NCI-H345 treated with DMSO at 0.1 percent for 48 hours (cell line): ENCODE measurements at regions not wholly inside any gene's neighbourhood (a gene's known extent, or its start where the extent isn't known, plus 50 kb on each side); places are given as distances from the start of the nearest gene placed in this dataset.
"Not testable (repeated sequence)": the region's sequence is repeated elsewhere in the genome, so short reads cannot be mapped to it uniquely, and the experiment has no call there.

Experiments used
- DNase-seq: peaks from one replicate; lab custom pipeline; 2025; ENCODE audit not compliant: unreplicated experiment; lab: John Stamatoyannopoulos, UW

DNA sequence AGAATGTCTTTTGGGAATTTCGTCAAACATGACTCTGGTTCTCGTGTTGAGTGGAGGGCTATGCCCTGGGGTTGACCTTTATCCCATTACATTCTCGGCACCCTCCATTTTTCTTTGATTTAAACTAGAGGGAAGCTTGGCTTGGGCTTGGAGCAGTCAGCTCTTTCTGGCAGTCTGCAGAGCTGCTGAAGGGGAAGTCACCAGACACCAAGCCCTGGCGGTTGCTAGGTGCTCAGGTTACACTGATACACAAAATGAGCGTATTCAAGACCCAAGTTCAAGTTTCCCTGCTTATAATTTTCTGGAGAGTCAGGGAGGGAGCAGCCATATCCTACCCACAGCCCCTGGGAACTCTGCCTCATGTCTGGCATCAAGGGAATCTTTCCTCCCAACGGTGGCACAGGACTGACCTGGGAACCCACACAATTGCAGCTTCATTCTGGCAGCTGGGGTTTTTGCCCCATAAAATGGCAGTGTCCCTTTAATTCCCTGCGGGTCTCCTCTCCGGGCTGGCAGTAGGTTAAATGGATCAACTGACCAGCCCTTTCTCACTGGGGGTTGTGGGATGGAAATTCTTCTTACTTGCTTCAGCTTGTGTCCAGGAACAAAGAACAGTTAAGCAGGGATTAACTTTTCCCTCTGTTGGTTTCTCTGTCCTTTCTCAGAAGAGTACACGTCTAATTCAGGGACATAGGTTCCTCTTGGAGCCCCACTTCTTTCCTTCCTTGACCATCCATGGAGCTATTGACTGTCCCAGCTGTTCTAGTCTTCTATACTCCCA lies 110.0 kb upstream of the DLG1 start:
- no peak for DNase-seq

DNA sequence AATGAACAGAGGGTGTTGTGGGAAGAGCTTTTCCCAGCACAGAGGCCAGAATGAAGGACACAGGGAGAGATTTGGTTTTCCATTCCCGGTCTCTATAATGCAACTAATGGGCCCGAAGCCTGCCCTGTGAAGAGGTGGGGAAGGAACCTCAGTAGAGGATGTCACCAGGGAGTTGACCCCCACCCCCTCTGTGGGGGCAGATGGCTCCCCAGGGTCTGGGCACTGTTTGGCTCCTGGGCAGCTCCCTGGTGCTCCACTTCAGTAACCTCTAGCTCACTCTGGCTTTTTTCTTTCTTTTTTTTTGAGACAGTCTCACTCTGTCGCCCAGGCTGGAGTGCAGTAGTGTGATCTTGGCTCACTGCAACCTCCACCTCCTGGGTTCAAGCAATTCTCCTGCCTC lies 109.1 kb upstream of the DLG1 start:
- no peak for DNase-seq

- DNase-seq = no peak
Measured at GRCh38 chr3:197407053-197407452, 108.6 kb upstream of the DLG1 start.

GRCh38 chr3:197406266-197406665 lies 107.9 kb upstream of the DLG1 start:
- DNase-seq = no peak

DNA sequence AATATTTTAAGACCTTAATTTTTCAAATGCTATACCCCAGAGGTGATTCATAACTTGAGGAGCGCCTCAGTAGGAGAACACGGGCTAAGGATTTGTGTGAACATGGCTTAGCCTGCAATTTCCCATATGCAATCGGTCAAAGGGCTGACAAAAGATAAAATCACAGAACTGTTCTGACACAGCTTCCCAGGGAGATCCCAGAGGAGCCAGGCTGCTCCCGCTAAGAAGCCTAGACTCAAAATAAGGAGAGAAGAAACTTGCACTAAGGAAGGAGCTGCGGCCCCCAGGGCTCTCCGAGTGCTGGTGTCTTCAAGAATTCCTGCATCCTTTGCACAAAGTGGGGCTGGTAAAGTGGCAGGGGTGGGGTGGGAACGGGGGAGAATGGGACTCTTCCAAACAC lies 106.3 kb upstream of the DLG1 start:
- DNase-seq = no peak

DNA sequence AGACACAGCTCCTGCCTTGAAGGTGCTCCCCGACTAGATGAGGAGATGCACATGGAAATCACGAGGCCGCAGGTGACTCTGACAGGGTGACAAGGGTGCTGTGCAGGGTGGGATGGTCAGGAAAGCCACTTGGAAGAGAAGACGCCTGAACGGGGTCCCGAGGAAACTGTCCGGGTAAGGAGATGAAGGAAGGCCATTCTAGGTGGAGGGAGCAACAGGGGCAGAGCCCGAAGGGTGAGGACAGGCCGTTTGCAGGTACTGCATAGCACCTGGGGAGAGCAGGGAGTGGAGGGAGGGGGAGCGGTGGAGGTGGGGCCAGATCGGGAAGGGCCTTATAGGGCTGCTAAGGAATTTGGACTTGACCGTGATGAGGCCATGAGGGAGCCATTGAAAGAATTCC lies 105.6 kb upstream of the DLG1 start:
- no peak for DNase-seq

GRCh38 chr3:197402401-197402800 lies 104.0 kb upstream of the DLG1 start:
- DNase-seq = not testable (repeated sequence)

DNA sequence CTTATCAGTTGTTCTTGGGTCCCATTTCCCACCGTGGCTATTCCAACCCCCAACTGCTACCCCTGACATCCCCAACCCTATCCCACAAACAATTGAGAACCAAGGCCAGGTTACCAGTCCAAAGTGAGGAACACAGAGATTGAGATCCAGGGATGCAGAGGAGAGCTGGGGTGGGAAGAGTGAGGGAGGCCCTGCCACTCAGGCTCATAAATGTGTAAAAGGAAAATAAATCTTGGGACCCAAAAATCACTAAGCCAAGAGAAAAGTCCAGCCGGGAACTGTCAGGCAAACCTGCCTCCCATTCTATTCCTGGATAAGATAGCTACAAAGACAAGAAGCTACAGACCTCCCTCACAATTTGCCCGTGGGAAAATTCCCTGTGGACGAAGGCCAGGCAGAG lies 101.1 kb upstream of the DLG1 start:
- DNase-seq = no peak

DNA sequence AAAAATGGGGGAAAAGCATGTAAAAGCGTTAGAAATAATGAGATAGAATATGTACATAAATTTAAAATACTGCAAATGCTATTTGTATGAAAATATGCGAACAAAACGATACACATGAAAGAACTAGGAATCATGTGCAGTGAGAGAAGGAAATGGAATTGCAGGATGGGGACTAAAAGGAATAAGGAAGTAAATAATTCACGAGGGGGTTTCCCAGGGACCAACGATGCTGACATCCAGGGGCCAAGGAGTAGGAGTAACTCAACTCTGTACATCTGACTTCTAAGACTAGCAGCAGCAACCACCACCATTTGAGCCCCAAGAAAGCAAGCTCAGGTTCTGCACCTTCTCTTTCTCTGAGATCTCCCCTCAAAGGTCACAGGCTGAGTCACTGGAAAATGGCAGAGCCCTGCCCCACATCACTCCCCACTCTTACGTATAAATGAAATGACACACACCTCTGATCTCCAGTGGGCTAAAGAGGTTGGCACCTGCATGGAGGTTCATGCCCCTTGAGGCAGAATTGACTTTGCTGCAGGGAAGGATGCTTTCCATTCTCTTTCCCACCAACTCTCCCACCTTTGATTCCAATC lies 100.0 kb upstream of the DLG1 start:
- no peak for DNase-seq

- DNase-seq = no peak
Measured at GRCh38 chr3:197397838-197398237, 99.4 kb upstream of the DLG1 start.

- DNase-seq = no peak
Measured at GRCh38 chr3:197394464-197395321, 96.3 kb upstream of the DLG1 start.

DNA sequence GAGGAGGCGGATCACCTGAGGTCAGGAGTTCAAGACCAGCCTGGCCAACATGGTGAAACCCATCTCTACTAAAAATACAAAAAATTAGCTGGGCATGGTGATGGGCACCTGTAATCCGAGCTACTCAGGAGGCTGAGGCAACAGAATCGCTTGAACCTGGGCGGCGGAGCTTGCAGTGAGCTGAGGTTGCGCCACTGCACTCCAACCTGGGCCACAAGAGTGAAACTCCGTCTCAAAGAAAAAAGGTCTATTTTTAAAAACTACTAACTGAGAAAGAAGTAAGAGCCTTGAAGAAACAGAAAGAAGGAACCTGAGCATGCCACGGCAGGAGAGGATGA lies 95.7 kb upstream of the DLG1 start:
- not testable (repeated sequence) for DNase-seq

DNA sequence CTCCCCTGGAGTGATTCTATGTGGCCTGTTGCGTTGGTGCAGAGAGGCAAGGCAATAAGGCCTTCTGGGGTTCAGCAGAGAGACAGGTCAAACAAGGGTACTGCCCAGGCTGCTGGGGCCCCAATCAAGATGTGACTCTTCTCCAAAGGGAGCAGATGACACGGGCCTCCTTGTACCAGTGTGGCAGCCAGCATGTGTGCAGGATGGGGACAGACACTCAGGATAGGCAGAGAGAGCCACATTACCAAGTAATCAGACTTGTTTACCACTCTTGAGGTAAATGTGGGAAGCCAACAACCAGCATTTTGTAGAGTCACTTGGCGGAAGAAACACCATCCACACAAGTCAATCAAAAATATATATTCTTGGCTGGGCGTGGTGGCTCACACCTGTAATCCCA lies 95.3 kb upstream of the DLG1 start:
- no peak for DNase-seq

GRCh38 chr3:197392961-197393360 lies 94.5 kb upstream of the DLG1 start:
- DNase-seq = no peak

- no peak for DNase-seq
Measured at GRCh38 chr3:197381371-197381770, 83.0 kb upstream of the DLG1 start.

DNA sequence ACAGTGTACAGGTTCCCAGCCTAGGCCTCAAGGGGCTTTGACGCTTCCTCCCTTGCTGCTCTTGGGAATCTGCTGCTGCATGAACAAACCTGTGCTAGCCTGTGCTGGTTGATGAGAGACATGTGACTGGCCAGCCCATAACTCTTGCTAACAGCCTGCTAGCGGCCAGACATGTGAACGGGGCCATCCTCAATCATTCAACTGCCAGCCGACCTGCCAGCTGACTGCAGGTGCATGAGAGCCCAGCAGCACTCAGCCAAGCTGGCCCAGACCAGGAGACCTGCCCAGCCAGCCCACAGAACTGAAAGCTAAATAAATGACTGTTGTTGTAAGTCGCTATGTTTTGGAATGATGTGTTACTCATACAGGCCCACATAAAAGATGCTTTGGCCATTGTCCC lies 82.4 kb upstream of the DLG1 start:
- no peak for DNase-seq

- DNase-seq = no peak
Measured at GRCh38 chr3:197378985-197379718, 80.7 kb upstream of the DLG1 start.

DNA sequence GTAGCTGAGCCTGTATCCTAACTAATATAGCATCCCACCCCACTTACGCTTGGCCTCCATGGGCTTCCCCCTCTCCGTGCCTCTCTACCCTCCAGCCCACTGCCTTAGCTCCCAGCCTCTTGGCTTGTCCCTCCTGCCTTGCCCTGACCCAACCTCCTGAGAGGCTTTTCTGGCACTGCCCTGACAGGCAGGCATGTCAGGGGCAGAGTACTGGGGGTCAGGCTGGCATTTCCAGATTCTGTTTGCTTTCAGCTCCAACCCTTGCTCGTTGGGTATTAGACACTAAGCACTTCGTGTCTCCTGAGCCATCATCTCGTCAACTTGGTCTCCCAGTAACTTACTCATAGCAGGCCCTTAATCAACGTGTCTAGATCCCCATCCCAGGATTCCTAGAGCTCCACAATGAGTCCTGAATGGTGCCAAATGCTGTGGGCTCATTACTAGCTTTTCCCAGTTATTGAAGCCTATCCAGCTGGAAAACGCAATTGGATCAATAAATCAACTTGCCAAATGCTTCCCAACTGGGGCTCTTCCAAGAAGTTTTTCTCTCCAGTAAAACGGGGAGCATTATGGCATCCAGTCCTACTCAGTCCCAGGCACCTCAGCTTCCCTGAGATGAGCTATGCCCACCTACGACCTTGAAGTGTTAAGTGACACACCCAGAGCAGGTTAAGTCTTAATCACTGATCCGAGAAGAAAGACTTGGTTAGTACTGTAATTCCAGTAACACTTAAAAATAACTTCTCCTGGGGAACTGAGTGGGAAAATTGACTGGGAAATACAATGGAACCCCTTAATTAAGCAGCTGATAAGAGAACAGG lies 78.5 kb upstream of the DLG1 start:
- no peak for DNase-seq

DNA sequence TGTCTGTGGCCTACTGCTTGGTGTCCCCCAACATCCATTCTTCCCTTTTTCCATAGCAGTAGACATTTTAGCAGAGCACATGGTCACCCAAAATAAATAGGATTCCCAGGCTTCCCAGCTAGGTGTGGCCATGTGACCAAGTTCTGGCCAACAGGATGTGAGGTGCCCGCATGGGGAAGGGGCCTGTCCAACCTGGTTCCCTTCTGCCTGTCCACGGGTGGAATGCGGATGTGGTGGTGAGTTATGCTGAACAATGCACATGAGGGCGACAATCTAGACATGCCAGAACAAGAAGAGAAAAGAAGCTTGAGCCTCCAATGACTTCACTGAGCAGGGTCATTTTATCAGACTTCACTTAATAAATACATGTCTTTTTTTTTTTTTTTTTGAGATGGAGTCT lies 77.6 kb upstream of the DLG1 start:
- no peak for DNase-seq

- peak; percentile 19 for DNase-seq
Measured at GRCh38 chr3:197375001-197375441, 76.6 kb upstream of the DLG1 start.

DNA sequence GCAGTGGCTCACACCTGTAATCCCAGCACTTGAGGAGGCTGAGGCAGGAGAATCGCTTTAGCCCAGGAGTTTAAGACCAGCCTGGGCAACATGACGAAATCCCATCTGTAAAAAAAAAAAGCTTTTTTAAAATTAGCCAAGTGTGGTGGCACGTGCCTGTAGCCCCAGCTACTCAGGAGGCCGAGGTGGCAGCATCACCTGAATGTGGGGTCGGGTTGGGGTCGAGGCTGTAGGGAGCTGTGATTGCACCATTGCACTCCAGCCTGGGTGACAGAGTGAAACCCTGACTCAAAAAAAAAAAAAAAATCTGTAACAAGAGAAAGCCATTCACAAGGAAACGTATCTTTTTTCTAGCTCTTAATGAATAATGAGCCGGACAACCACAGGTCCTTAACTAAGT lies 74.7 kb upstream of the DLG1 start:
- DNase-seq = no peak
